ENCODE measurements at regions not wholly inside any gene's neighbourhood (a gene's known extent, or its start where the extent isn't known, plus 50 kb on each side); places are given as distances from the start of the nearest gene placed in this dataset.

- no peak for DNase-seq
Measured at GRCh38 chr13:106989876-106990275, 421.9 kb upstream of the ARGLU1 start.

GRCh38 chr13:106987427-106987785, 419.5 kb upstream of the ARGLU1 start:
- DNase-seq: no peak

- DNase-seq: no peak
Measured at GRCh38 chr13:106986687-106987426, 418.9 kb upstream of the ARGLU1 start.

GRCh38 chr13:106986033-106986484, 418.1 kb upstream of the ARGLU1 start:
- DNase-seq: peak; percentile 21

- DNase-seq: no peak
Measured at GRCh38 chr13:106985481-106985880, 417.5 kb upstream of the ARGLU1 start.

- DNase-seq: no peak
Measured at GRCh38 chr13:106981051-106981450, 413.1 kb upstream of the ARGLU1 start.

GRCh38 chr13:106967391-106967790, 399.5 kb upstream of the ARGLU1 start:
- DNase-seq: no peak

GRCh38 chr13:106963151-106963550, 395.2 kb upstream of the ARGLU1 start:
- DNase-seq: no peak

GRCh38 chr13:106961651-106962050, 393.7 kb upstream of the ARGLU1 start:
- DNase-seq: no peak

GRCh38 chr13:106961216-106961615, 393.3 kb upstream of the ARGLU1 start:
- no peak for DNase-seq

GRCh38 chr13:106958621-106959048, 390.7 kb upstream of the ARGLU1 start:
- DNase-seq: no peak

GRCh38 chr13:106942563-106942962, 374.6 kb upstream of the ARGLU1 start:
- DNase-seq: no peak

- DNase-seq: no peak
Measured at GRCh38 chr13:106941779-106942178, 373.8 kb upstream of the ARGLU1 start.

GRCh38 chr13:106927421-106927820, 359.5 kb upstream of the ARGLU1 start:
- no peak for DNase-seq

- DNase-seq: no peak
Measured at GRCh38 chr13:106922384-106922783, 354.4 kb upstream of the ARGLU1 start.

- DNase-seq: peak; percentile 80
Measured at GRCh38 chr13:106919638-106920037, 351.7 kb upstream of the ARGLU1 start.

GRCh38 chr13:106919133-106919532, 351.2 kb upstream of the ARGLU1 start:
- no peak for DNase-seq

- no peak for DNase-seq
Measured at GRCh38 chr13:106918557-106918860, 350.6 kb upstream of the ARGLU1 start.

GRCh38 chr13:106917673-106918556, 350.0 kb upstream of the ARGLU1 start:
- DNase-seq: peak; percentile 97

- DNase-seq: peak; percentile 61
Measured at GRCh38 chr13:106917024-106917571, 349.2 kb upstream of the ARGLU1 start.

GRCh38 chr13:106916329-106916976, 348.5 kb upstream of the ARGLU1 start:
- no peak for DNase-seq

GRCh38 chr13:106915146-106915545, 347.2 kb upstream of the ARGLU1 start:
- no peak for DNase-seq

- DNase-seq: no peak
Measured at GRCh38 chr13:106911627-106912026, 343.7 kb upstream of the ARGLU1 start.

Measured in retina (tissue), 1 donor.